ENCODE measurements at regions not wholly inside any gene's neighbourhood (a gene's known extent, or its start where the extent isn't known, plus 50 kb on each side); places are given as distances from the start of the nearest gene placed in this dataset.

GRCh38 chr12:78555802-78556201 lies 308.8 kb upstream of the SYT1 start:
- no peak overlapping the region for H3K4me3 ChIP-seq (ENCODE audit: low read length)
- TF ChIP-seq, protein P1, sequence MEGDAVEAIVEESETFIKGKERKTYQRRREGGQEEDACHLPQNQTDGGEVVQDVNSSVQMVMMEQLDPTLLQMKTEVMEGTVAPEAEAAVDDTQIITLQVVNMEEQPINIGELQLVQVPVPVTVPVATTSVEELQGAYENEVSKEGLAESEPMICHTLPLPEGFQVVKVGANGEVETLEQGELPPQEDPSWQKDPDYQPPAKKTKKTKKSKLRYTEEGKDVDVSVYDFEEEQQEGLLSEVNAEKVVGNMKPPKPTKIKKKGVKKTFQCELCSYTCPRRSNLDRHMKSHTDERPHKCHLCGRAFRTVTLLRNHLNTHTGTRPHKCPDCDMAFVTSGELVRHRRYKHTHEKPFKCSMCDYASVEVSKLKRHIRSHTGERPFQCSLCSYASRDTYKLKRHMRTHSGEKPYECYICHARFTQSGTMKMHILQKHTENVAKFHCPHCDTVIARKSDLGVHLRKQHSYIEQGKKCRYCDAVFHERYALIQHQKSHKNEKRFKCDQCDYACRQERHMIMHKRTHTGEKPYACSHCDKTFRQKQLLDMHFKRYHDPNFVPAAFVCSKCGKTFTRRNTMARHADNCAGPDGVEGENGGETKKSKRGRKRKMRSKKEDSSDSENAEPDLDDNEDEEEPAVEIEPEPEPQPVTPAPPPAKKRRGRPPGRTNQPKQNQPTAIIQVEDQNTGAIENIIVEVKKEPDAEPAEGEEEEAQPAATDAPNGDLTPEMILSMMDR (IDR thresholded peaks at IDR 0.05; ENCODE audit: insufficient read depth, low read depth, low read length, missing control alignments) = no peak
- DNase-seq (ENCODE audit: low read depth) = no peak

DNA sequence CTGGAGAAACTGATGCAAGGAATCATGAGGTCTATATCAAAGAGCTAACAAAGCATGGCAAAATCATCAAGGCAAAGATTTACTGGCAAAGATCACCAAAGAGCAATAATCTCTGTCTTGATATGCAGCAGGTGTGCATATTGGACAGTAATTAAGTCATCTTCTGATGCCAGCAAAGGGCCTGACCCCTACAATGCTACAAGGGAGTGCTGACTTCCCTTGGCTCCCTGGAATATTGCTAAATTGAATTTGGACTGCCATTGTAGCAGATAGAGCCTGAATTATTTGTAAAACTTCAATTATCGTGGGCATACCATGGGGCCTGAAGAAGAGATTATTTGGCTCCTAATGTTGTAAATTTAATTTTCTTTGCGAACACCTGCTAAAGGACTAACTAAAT lies 307.9 kb upstream of the SYT1 start:
- DNase-seq (ENCODE audit: low read depth) = no peak
- no peak overlapping the region for H3K4me3 ChIP-seq (ENCODE audit: low read length)
- TF ChIP-seq, protein P1 (IDR thresholded peaks at IDR 0.05; ENCODE audit: insufficient read depth, low read depth, low read length, missing control alignments) = no peak

GRCh38 chr12:78559416-78559815 lies 305.2 kb upstream of the SYT1 start:
- H3K4me3 ChIP-seq (ENCODE audit: low read length) = no peak overlapping the region
- TF ChIP-seq, protein P1 (IDR thresholded peaks at IDR 0.05; ENCODE audit: insufficient read depth, low read depth, low read length, missing control alignments) = no peak
- DNase-seq (ENCODE audit: low read depth) = no peak

DNA sequence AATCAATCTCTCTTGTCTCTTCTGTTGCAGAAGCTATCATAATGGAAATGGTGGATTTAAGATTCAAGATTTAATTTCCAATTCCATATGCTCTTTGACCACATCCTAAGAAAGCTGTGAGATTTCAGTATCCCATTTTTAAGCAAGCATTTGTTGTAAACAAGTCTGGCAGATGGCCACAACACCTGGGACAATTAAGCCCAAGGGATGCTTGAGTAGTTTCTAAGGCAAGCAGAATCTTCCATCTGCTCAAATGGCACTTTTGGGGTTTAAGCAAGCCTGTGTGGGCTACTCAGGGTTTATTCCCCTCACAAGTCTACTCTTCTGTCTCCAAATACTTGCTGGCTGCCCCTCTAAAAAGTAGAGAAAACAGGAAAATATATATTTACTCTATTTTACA lies 304.7 kb upstream of the SYT1 start:
- TF ChIP-seq, protein P1 (IDR thresholded peaks at IDR 0.05; ENCODE audit: insufficient read depth, low read depth, low read length, missing control alignments) = no peak
- H3K4me3 ChIP-seq (ENCODE audit: low read length) = no peak overlapping the region
- DNase-seq (ENCODE audit: low read depth) = no peak

DNA sequence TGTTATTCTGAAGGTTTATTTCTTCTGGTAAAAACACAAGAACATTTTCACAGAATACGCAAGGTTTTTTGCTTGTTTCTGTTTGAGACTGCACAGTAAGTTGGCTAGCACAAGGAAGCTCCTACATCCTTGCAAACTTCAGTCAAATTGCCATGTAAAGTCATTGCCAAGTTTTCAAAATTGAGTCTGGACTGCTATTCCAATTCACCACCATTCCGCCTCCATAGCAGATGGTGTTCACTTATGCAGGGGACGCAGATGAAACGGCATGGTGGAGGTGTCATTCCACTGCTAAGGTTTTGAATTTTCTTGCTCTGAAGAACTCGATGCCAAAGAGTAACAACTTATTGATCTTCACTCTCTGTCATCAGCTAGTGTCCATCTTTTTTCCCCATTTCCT lies 303.9 kb upstream of the SYT1 start:
- DNase-seq (ENCODE audit: low read depth) = no peak
- H3K4me3 ChIP-seq (ENCODE audit: low read length) = no peak overlapping the region
- TF ChIP-seq, protein P1 (IDR thresholded peaks at IDR 0.05; ENCODE audit: insufficient read depth, low read depth, low read length, missing control alignments) = no peak

DNA sequence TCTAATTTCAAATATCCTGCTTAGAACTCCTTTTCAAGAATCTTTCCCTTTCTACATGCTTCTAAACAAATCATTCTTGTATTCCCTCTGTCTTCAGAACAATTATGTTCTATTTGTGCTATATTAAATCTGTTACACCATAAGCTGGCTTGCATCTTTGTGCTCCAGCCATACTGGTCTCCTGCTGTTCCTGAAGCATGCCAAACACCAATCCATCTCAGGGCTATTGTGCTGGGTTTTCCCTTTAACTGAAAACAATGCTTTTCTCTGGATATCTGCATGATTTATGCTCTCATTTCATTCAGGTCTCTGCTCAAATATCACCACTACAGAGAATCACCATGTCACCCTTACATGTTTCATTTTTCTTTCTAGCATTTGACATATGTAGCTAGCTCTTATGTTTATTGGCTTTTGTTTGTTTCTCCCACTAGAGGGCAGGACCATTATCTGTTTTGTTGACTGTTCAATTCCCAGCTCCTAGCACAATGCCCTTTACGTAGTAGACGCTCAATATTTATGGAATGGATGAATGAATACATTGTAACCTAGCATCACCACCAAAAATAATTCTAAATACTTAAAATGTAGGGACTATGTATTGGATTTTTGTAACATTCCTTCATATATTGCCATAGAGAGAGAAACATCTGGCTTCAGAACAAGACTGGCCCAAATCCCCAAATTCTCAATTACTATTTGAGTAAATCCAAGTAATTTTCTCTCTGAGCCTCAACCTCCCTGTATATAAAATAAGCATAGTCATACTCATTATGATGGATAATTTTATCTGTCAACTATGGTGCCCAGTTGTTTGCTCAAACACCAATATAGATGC lies 302.0 kb upstream of the SYT1 start:
- TF ChIP-seq, protein P1 (IDR thresholded peaks at IDR 0.05; ENCODE audit: insufficient read depth, low read depth, low read length, missing control alignments) = peak; percentile 59
- H3K4me3 ChIP-seq (ENCODE audit: low read length) = no peak overlapping the region
- peak; percentile 51 for DNase-seq (ENCODE audit: low read depth)

- TF ChIP-seq, protein P1 (IDR thresholded peaks at IDR 0.05; ENCODE audit: insufficient read depth, low read depth, low read length, missing control alignments) = no peak
- no peak overlapping the region for H3K4me3 ChIP-seq (ENCODE audit: low read length)
- DNase-seq (ENCODE audit: low read depth) = no peak
Observed at GRCh38 chr12:78563826-78564225, 300.7 kb upstream of the SYT1 start.

Data from epithelial cell of esophagus (primary cell).